ENCODE measurements at regions not wholly inside any gene's neighbourhood (a gene's known extent, or its start where the extent isn't known, plus 50 kb on each side); places are given as distances from the start of the nearest gene placed in this dataset.

- Histone ChIP-seq H3K9me3 (replicated peaks; ENCODE audit: control insufficient read depth, insufficient read depth, low read length) (no peaks in the 10 kb centered on the region), H3K4me1 (ENCODE audit: control insufficient read depth, extremely low read depth, insufficient read depth, low read length) (no peaks in the 10 kb centered on the region), H3K9me1 (replicated peaks; ENCODE audit: control insufficient read depth, extremely low read depth, insufficient read depth, low read length) (no peaks in the 10 kb centered on the region), H3K27ac (ENCODE audit: insufficient read depth, low read depth, low read length) (no peak overlapping the region), H3K27me3 (ENCODE audit: control insufficient read depth in 2 of 2, insufficient read depth in 2 of 2, low read length in 2 of 2) (no peaks in the 10 kb centered on the region), H3K36me3 (ENCODE audit: control insufficient read depth in 2 of 2, extremely low read depth in 1 of 2, insufficient read depth in 2 of 2, low read length in 2 of 2) (no peaks in the 10 kb centered on the region), H2AFZ (ENCODE audit: low read depth, low read length) (no peak overlapping the region), H3K4me3 (replicated peaks in 1 of 3; ENCODE audit: insufficient read depth in 1 of 3, low read depth in 1 of 3, low read length in 3 of 3) (no peak overlapping the region), H3K79me2 (ENCODE audit: control insufficient read depth, insufficient read depth, low read length) (no peaks in the 10 kb centered on the region), H3K4me2 (ENCODE audit: insufficient read depth, low read length) (no peak overlapping the region), H3K9ac (replicated peaks; ENCODE audit: extremely low read depth, insufficient read depth, low read length) (no peak overlapping the region), H4K20me1 (replicated peaks; ENCODE audit: control insufficient read depth, extremely low read depth, insufficient read depth, low read length) (no peaks in the 10 kb centered on the region)
- no TSS peak for BruUV-seq (replicated peaks)
- no peak for FAIRE-seq
- ChIA-PET POLR2A (no interaction called here), CTCF (interaction anchor here (1.3 kb wide), 1 partner anchor 23 kb away, joined by 4 read pairs; no protein-coding TSS in a partner anchor)
- dilution Hi-C loops (cut with MboI; ENCODE audit: extremely low pct_ligation_motif_present, low sequenced_read_pairs) (no loop called here), intact Hi-C loops (cut with micrococcal nuclease) (no loop called here)
- TF ChIP-seq POLR2A (IDR thresholded peaks at IDR 0.05; ENCODE audit: low read depth, low read length), result no peak
- TF ChIP-seq JUN (IDR thresholded peaks at IDR 0.05; ENCODE audit: borderline replicate concordance, insufficient read depth, insufficient read length, low read depth), result no peak
- TF ChIP-seq CTCF (IDR thresholded peaks at IDR 0.05; ENCODE audit: extremely low read depth in 1 of 2, insufficient read depth in 1 of 2, low read depth in 1 of 2, low read length in 2 of 2), result no peak
- DNase-seq (ENCODE audit: low read depth, low spot score), result no peak
Measured at GRCh38 chr15:34640661-34641060, 57.2 kb upstream of the GOLGA8B start.

GRCh38 chr15:34637305-34637704, 53.9 kb upstream of the GOLGA8B start:
- BruUV-seq (replicated peaks), result no TSS peak
- Histone ChIP-seq H3K4me1 (ENCODE audit: control insufficient read depth, extremely low read depth, insufficient read depth, low read length) (no peaks in the 10 kb centered on the region), H3K9me1 (replicated peaks; ENCODE audit: control insufficient read depth, extremely low read depth, insufficient read depth, low read length) (no peaks in the 10 kb centered on the region), H2AFZ (ENCODE audit: low read depth, low read length) (no peak overlapping the region), H3K9ac (replicated peaks; ENCODE audit: extremely low read depth, insufficient read depth, low read length) (no peak overlapping the region), H3K79me2 (ENCODE audit: control insufficient read depth, insufficient read depth, low read length) (no peaks in the 10 kb centered on the region), H3K9me3 (replicated peaks; ENCODE audit: control insufficient read depth, insufficient read depth, low read length) (no peaks in the 10 kb centered on the region), H4K20me1 (replicated peaks; ENCODE audit: control insufficient read depth, extremely low read depth, insufficient read depth, low read length) (no peaks in the 10 kb centered on the region), H3K27me3 (ENCODE audit: control insufficient read depth in 2 of 2, insufficient read depth in 2 of 2, low read length in 2 of 2) (no peaks in the 10 kb centered on the region), H3K4me3 (replicated peaks in 1 of 3; ENCODE audit: insufficient read depth in 1 of 3, low read depth in 1 of 3, low read length in 3 of 3) (no peak overlapping the region), H3K27ac (ENCODE audit: insufficient read depth, low read depth, low read length) (no peak overlapping the region), H3K4me2 (ENCODE audit: insufficient read depth, low read length) (no peak overlapping the region), H3K36me3 (ENCODE audit: control insufficient read depth in 2 of 2, extremely low read depth in 1 of 2, insufficient read depth in 2 of 2, low read length in 2 of 2) (no peaks in the 10 kb centered on the region)
- ChIA-PET POLR2A (no interaction called here), CTCF (interaction anchor here (0.8 to 1.2 kb wide), 3 partner anchors 16 to 283 kb away, joined by 3 to 5 read pairs (median 4); no protein-coding TSS in a partner anchor)
- dilution Hi-C loops (cut with MboI; ENCODE audit: extremely low pct_ligation_motif_present, low sequenced_read_pairs), result no loop called here
- DNase-seq (ENCODE audit: low read depth, low spot score) (no peak), FAIRE-seq (no peak)
- intact Hi-C loops (cut with micrococcal nuclease), result no loop called here
- TF ChIP-seq FOS (IDR thresholded peaks at IDR 0.05; ENCODE audit: borderline replicate concordance, insufficient read depth, low read length) (no peak), EZH2 (IDR thresholded peaks at IDR 0.05; ENCODE audit: borderline replicate concordance, low read depth, low read length, severe bottlenecking) (no peak), POLR2AphosphoS5 (IDR thresholded peaks at IDR 0.05; ENCODE audit: insufficient read depth, low read depth, low read length) (no peak), JUN (IDR thresholded peaks at IDR 0.05; ENCODE audit: borderline replicate concordance, insufficient read depth, insufficient read length, low read depth) (no peak), MAX (IDR thresholded peaks at IDR 0.05; ENCODE audit: insufficient read depth, insufficient read length) (no peak), POLR2A (IDR thresholded peaks at IDR 0.05; ENCODE audit: low read depth, low read length) (no peak), GATA2 (IDR thresholded peaks at IDR 0.05; ENCODE audit: insufficient read depth, insufficient read length, low read depth, low read length) (no peak), MYC (IDR thresholded peaks at IDR 0.05; ENCODE audit: low read depth, low read length) (no peak), CTCF (IDR thresholded peaks at IDR 0.05; ENCODE audit: extremely low read depth in 1 of 2, insufficient read depth in 1 of 2, low read depth in 1 of 2, low read length in 2 of 2) (no peak)
